ENCODE measurements at regions not wholly inside any gene's neighbourhood (a gene's known extent, or its start where the extent isn't known, plus 50 kb on each side); places are given as distances from the start of the nearest gene placed in this dataset.
"Not testable (repeated sequence)": the region's sequence is repeated elsewhere in the genome, so short reads cannot be mapped to it uniquely, and the experiment has no call there.

DNA sequence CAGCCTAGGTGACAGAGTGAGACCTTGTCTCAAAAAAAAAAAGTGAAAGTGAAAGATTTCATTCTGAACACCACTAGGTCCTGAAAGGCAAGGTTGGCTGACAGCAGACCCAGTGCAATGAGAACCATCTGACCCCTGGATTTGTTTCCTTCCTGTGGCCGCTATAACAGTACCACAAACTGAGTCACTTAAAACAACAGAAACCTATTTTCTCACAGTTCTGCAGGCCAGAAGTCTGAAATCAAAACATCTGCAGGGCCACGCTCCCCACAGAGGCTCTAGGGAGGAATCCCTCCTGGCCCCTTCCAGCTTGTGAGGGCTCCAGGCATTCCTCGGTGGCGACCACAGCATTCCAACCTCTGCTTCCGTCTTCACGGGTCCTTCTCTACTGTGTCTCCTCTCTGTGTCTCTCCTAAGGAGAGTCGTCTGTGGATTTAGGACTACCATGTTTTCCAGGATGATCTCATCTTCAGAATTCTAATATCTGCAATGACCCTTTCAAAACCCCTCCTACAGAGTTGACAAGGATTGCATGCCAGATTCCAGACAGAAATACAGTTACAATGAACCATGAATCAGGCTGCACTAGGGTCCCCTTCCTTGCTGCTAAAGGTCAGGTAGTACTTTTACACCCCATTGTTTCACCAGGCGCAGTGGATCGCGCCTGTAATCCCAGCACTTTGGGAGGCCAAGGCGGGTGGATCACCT, 78.0 kb upstream of the ADGRL1 start:
- not testable (repeated sequence) for TF ChIP-seq POLR2A (IDR thresholded peaks at IDR 0.05)
- TF ChIP-seq, protein P1, sequence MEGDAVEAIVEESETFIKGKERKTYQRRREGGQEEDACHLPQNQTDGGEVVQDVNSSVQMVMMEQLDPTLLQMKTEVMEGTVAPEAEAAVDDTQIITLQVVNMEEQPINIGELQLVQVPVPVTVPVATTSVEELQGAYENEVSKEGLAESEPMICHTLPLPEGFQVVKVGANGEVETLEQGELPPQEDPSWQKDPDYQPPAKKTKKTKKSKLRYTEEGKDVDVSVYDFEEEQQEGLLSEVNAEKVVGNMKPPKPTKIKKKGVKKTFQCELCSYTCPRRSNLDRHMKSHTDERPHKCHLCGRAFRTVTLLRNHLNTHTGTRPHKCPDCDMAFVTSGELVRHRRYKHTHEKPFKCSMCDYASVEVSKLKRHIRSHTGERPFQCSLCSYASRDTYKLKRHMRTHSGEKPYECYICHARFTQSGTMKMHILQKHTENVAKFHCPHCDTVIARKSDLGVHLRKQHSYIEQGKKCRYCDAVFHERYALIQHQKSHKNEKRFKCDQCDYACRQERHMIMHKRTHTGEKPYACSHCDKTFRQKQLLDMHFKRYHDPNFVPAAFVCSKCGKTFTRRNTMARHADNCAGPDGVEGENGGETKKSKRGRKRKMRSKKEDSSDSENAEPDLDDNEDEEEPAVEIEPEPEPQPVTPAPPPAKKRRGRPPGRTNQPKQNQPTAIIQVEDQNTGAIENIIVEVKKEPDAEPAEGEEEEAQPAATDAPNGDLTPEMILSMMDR (IDR thresholded peaks at IDR 0.05): not testable (repeated sequence)

All from esophagus squamous epithelium (tissue), 4 donors.